Stomach (tissue), 8 donors: ENCODE measurements at regions not wholly inside any gene's neighbourhood (a gene's known extent, or its start where the extent isn't known, plus 50 kb on each side); places are given as distances from the start of the nearest gene placed in this dataset.
"Not testable (repeated sequence)": the region's sequence is repeated elsewhere in the genome, so short reads cannot be mapped to it uniquely, and the experiment has no call there.

Source experiments
- DNase-seq, 2 donors: peaks; one replicate each; pipeline versions ENCODE4 v3.0.0 to v3.0.0-alpha.2; 2013 to 2019
- H3K27ac ChIP-seq, 5 donors: fragments of 200-600 bp in 4 of 5; sonication (generic) in 4 of 5; one replicate each; pipeline ENCODE4 v1.5.1; 2013 to 2019; ENCODE audit warnings: mild to moderate bottlenecking in 1 of 5, moderate library complexity in 1 of 5
- H3K27me3 ChIP-seq, 3 donors: fragments of 200-600 bp; sonication (generic); one replicate each; pipeline ENCODE4 v1.5.1; 2017 to 2019; ENCODE audit warnings: mixed run types in 1 of 3
- H3K36me3 ChIP-seq, 4 donors: fragments of 200-600 bp; sonication (generic); 1 replicate in 3 of 4; 2 replicates in 1 of 4; pipeline ENCODE4 v1.5.1; 2016 to 2019
- H3K4me1 ChIP-seq, 4 donors: fragments of 200-600 bp; sonication (generic); one replicate each; pipeline ENCODE4 v1.5.1; 2016 to 2019
- H3K4me3 ChIP-seq, 4 donors: fragments of 200-600 bp; sonication (generic) in 3 of 4; one replicate each; pipeline ENCODE4 v1.5.1; 2016 to 2019; ENCODE audit warnings: mild to moderate bottlenecking in 1 of 4
- H3K9me3 ChIP-seq, 4 donors: fragments of 200-600 bp; sonication (generic); one replicate each; pipeline ENCODE4 v1.5.1; 2016 to 2019
- EP300 ChIP-seq: sonication (generic); formaldehyde crosslinking; IDR thresholded peaks from one replicate; pipeline ENCODE4 v1.6.1; 2017; ENCODE audit warnings: antibody characterized with exemption
- POLR2A ChIP-seq, 4 donors: fragments of 450-650 bp; IDR thresholded peaks; one replicate each; pipeline ENCODE4 v1.6.1; 2016; ENCODE audit warnings: antibody characterized with exemption in 4 of 4, control low read depth in 2 of 4, mild to moderate bottlenecking in 1 of 4, moderate library complexity in 1 of 4
- POLR2AphosphoS5 ChIP-seq, 3 donors: sonication (generic); formaldehyde crosslinking; IDR thresholded peaks; one replicate each; pipeline ENCODE4 v1.6.1; 2016; ENCODE audit warnings: antibody characterized with exemption in 3 of 3
- WGBS, 5 donors: extraction: QIAGEN DNeasy Blood & Tissue Kit in 3 of 5; methylation state at CpG; one replicate each; pipeline versions ENCODE4 v1.1.5 to v1.1.7; 2013 to 2018; 5-methylcytosine and 5-hydroxymethylcytosine counted together
- intact Hi-C: fragments of 100-400 bp; cut with DNase I; formaldehyde crosslinking; loops from one replicate; pipeline ENCODE4 v1.15.1; 2023; ENCODE audit warnings: low total_unique reads
- TF ChIP-seq, protein P1 (sequence below), 7 experiments: fragments of 450-650 bp in 4 of 7; fragments of 200-600 bp in 3 of 7; sonication (generic) in 3 of 7; IDR thresholded peaks; one replicate each; pipeline ENCODE4 v1.5.1; 2016 to 2019; ENCODE audit warnings: antibody characterized with exemption in 7 of 7, control low read depth in 2 of 7, mild to moderate bottlenecking in 1 of 7
- donor health status: healthy with polysubstance abuse.
- donor health status: Bipolar disorder and iron deficiency.
- donor health status: healthy.

DNA sequence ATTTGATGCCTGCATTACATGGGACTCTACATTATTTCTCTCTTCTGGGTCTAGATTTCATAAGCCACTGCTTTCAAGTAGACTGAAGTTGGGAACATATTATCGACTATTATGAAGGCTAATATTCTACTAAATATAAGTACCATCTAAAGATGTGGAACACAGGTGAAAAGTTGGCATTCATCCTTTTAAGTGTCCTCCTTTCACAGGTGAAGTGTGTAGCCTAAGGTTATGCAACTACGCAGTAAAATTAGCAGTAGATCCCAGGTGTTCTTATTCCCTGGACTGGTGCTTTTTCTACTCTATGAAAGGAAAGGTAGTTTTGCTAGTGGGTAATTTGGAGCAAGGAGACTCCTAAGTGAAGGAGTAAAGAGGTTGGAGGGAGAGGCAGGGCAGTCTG lies 88.2 kb upstream of the DPP10 start:
- TF ChIP-seq POLR2AphosphoS5 (IDR thresholded peaks at IDR 0.05) (no peak), EP300 (no peak)
- no peaks in the 10 kb centered on the region for H3K27me3 ChIP-seq
- H3K4me1 ChIP-seq = no peaks in the 10 kb centered on the region
- no peak overlapping the region for H3K27ac ChIP-seq
- no peak for DNase-seq
- no peaks in the 10 kb centered on the region for H3K9me3 ChIP-seq
- H3K36me3 ChIP-seq = no peaks in the 10 kb centered on the region
- intact Hi-C loops = no loop called here
- no peak overlapping the region for H3K4me3 ChIP-seq
- WGBS, 5 donors = 85 to 98% (median 92%) methylated on average over 2 of the region's 2 CpGs

DNA sequence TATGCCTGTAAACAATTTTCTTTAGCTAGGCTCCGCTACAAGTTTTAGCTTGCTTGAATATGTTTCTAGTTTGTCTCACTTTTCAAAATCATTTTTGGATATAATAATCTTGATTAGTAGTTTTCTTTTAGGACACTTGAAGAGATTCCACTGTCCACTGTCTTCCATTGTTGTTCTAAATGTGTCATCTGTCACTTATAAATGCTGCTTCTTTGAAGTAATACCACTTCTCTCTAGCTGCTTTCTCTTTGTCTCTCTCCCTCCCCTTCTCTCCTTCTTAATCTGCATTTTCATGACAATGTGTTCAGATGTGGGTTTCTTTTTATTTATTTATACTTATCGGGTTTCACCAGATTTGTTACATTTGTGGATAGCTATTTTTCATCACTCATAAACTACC lies 73.7 kb upstream of the DPP10 start:
- intact Hi-C loops = no loop called here
- 64 to 88% (median 72%) methylated on average over 2 of the region's 2 CpGs for WGBS, 5 donors

DNA sequence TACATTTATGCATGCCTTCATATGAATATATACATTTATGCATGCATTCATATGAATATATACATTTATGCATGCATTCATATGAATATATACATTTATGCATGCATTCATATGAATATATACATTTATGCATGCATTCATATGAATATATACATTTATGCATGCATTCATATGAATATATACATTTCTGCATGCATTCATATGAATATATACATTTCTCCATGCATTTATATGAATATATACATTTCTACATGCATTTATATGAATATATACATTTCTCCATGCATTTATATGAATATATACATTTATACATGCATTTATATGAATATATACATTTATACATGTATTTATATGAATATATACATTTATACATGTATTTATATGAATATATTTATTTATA lies 70.7 kb upstream of the DPP10 start:
- H3K4me1 ChIP-seq, H3K4me3 ChIP-seq, H3K36me3 ChIP-seq, intact Hi-C loops, DNase-seq, H3K27ac ChIP-seq, H3K27me3 ChIP-seq: not testable (repeated sequence)
- peaks cover 0 to 32% (median 21%) of the 10 kb centered on the region in 4 donors for H3K9me3 ChIP-seq

More for the DNA sequence above, 73.7 kb upstream of the DPP10 start:
- Histone ChIP-seq H3K4me1 (no peaks in the 10 kb centered on the region), H3K27me3 (no peaks in the 10 kb centered on the region), H3K4me3 (no peak overlapping the region), H3K27ac (no peak overlapping the region), H3K9me3 (peaks cover 0 to 36% (median 21%) of the 10 kb centered on the region in 4 donors), H3K36me3 (no peaks in the 10 kb centered on the region)
- TF ChIP-seq, protein P1, sequence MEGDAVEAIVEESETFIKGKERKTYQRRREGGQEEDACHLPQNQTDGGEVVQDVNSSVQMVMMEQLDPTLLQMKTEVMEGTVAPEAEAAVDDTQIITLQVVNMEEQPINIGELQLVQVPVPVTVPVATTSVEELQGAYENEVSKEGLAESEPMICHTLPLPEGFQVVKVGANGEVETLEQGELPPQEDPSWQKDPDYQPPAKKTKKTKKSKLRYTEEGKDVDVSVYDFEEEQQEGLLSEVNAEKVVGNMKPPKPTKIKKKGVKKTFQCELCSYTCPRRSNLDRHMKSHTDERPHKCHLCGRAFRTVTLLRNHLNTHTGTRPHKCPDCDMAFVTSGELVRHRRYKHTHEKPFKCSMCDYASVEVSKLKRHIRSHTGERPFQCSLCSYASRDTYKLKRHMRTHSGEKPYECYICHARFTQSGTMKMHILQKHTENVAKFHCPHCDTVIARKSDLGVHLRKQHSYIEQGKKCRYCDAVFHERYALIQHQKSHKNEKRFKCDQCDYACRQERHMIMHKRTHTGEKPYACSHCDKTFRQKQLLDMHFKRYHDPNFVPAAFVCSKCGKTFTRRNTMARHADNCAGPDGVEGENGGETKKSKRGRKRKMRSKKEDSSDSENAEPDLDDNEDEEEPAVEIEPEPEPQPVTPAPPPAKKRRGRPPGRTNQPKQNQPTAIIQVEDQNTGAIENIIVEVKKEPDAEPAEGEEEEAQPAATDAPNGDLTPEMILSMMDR (IDR thresholded peaks at IDR 0.05) = no peak
- no peak for TF ChIP-seq POLR2A (IDR thresholded peaks at IDR 0.05)
- no peak for TF ChIP-seq EP300
- TF ChIP-seq POLR2AphosphoS5 (IDR thresholded peaks at IDR 0.05) = no peak
- DNase-seq = no peak

DNA sequence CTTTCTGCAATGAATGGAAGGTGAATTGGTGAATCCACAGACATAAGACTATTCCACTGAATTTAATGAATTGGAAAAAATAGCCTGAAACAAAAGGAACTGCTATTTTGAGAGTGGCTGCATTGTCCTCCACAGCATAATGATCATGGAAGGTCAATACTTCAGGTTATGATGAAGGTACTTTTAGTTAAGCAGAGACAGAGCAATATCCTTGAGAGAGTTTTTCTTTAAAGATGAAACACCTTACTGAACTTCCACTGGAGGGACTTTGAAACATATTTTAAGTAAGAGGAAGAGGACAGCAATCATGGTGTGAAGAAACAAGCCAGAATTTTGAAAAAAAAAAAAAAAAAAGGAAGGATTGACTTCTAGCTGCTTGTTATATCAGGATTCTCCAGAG lies 68.8 kb upstream of the DPP10 start:
- no peak overlapping the region for H3K27ac ChIP-seq
- intact Hi-C loops = no loop called here
- H3K4me3 ChIP-seq = no peak overlapping the region
- H3K36me3 ChIP-seq = no peaks in the 10 kb centered on the region
- H3K9me3 ChIP-seq = peaks cover 0 to 17% (median 12%) of the 10 kb centered on the region in 4 donors
- no peaks in the 10 kb centered on the region for H3K27me3 ChIP-seq
- TF ChIP-seq POLR2AphosphoS5 (IDR thresholded peaks at IDR 0.05) (no peak), EP300 (no peak), POLR2A (IDR thresholded peaks at IDR 0.05) (no peak)
- TF ChIP-seq, protein P1 (IDR thresholded peaks at IDR 0.05) = no peak
- no peaks in the 10 kb centered on the region for H3K4me1 ChIP-seq
- DNase-seq = no peak

DNA sequence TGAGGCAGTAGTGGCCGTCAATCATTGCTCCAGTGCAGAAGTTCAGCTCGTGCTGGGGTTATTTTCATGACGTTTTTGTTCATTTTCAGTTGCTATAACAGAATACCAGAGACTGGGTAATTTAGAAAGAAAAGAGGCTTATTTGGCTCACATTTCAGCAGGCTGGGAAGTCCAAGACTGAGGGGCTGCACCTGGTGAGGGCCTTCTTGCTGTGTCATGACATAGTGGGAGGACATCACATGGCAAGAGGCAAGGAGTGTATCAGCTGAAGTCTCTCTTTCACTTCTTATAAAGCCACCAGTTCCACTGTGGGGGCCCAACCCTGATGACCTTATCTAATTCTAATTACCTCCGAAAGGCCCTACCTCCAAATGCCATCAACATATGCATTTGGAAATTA lies 58.0 kb upstream of the DPP10 start:
- intact Hi-C loops = no loop called here
- TF ChIP-seq POLR2A (IDR thresholded peaks at IDR 0.05) (no peak), POLR2AphosphoS5 (IDR thresholded peaks at IDR 0.05) (no peak), EP300 (no peak)
- TF ChIP-seq, protein P1 (IDR thresholded peaks at IDR 0.05) = no peak
- WGBS, 5 donors = 68 to 82% (median 77%) methylated on average over 4 of the region's 4 CpGs

DNA sequence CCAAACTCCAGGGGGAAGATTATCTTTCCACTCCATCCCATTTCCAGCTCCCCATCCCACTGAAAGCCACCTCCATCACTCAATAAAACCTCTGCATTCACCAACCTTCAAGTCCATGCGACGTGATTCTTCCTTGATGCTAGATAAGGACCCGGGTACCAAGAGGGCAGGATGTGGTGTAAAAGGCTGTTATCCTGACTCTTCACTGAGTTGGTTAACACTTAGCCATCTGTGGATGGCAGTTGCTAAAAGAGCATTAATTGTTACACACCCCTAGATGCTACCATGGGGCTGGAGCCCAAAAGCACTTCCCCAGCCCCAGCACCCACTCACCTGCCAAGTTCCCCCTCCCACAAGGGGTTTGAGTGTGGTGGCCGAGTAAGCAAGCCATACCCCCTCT lies 53.4 kb upstream of the DPP10 start:
- 83 to 85% (median 84%) methylated on average over 4 of the region's 4 CpGs for WGBS, 5 donors
- H3K4me3 ChIP-seq = no peak overlapping the region
- intact Hi-C loops = no loop called here
- no peaks in the 10 kb centered on the region for H3K4me1 ChIP-seq
- TF ChIP-seq POLR2A (IDR thresholded peaks at IDR 0.05) (no peak), EP300 (no peak), POLR2AphosphoS5 (IDR thresholded peaks at IDR 0.05) (no peak)
- TF ChIP-seq, protein P1 (IDR thresholded peaks at IDR 0.05) = no peak
- no peaks in the 10 kb centered on the region for H3K36me3 ChIP-seq
- H3K27me3 ChIP-seq = no peaks in the 10 kb centered on the region
- peaks cover 0 to 18% (median 4%) of the 10 kb centered on the region in 4 donors for H3K9me3 ChIP-seq
- no peak for DNase-seq
- no peak overlapping the region for H3K27ac ChIP-seq

More for the DNA sequence above, 58.0 kb upstream of the DPP10 start:
- H3K27ac ChIP-seq = no peak overlapping the region
- no peak overlapping the region for H3K4me3 ChIP-seq
- H3K4me1 ChIP-seq = no peaks in the 10 kb centered on the region
- DNase-seq = no peak
- no peaks in the 10 kb centered on the region for H3K27me3 ChIP-seq
- H3K9me3 ChIP-seq = peaks cover 0 to 19% (median 9%) of the 10 kb centered on the region in 4 donors
- H3K36me3 ChIP-seq = no peaks in the 10 kb centered on the region
